GM13977 (cell line): ENCODE measurements at regions not wholly inside any gene's neighbourhood (a gene's known extent, or its start where the extent isn't known, plus 50 kb on each side); places are given as distances from the start of the nearest gene placed in this dataset.

Source experiments
- DNase-seq: peaks from one replicate; pipeline ENCODE4 v3.0.0; 2012; ENCODE audit warnings: low spot score
- CTCF ChIP-seq: IDR thresholded peaks from 2 replicates; pipeline ENCODE4 v1.5.1; 2012; ENCODE audit warnings: mild to moderate bottlenecking, control low read depth; ENCODE audit not compliant: insufficient read depth; ENCODE audit errors: extremely low read depth, missing control alignments
- in situ Hi-C: fragments of 300-500 bp; cut with MboI; formaldehyde crosslinking; loops from one replicate; pipeline ENCODE4 v1.12.0; 2022; ENCODE audit warnings: low sequenced_read_pairs, low pct_unique_long_range_greater_than_20kb, mixed read lengths, inconsistent platforms; ENCODE audit not compliant: unreplicated experiment

- TF ChIP-seq CTCF = no peak
- no peak for DNase-seq
- in situ Hi-C loops = no loop called here
These were observed 175.6 kb downstream of the MFSD1 start for GRCh38 chr3:158977497-158977896.

GRCh38 chr3:158983216-158984099 lies 181.6 kb downstream of the MFSD1 start:
- no peak for TF ChIP-seq CTCF
- in situ Hi-C loops = no loop called here
- DNase-seq = no peak

GRCh38 chr3:158991146-158991705 lies 189.4 kb downstream of the MFSD1 start:
- DNase-seq = no peak

GRCh38 chr3:158992463-158992862 lies 190.6 kb downstream of the MFSD1 start:
- DNase-seq = no peak
- in situ Hi-C loops = no loop called here
- TF ChIP-seq CTCF = no peak

More at GRCh38 chr3:158991146-158991705, 189.4 kb downstream of the MFSD1 start:
- in situ Hi-C loops = no loop called here
- TF ChIP-seq CTCF = no peak

- no peak for DNase-seq
- TF ChIP-seq CTCF = no peak
- in situ Hi-C loops = no loop called here
These were observed 192.5 kb downstream of the MFSD1 start for GRCh38 chr3:158994386-158994785.

GRCh38 chr3:159001711-159002110 lies 199.9 kb downstream of the MFSD1 start:
- in situ Hi-C loops = no loop called here
- no peak for TF ChIP-seq CTCF
- no peak for DNase-seq
